GM23338 (cell line): ENCODE measurements at regions not wholly inside any gene's neighbourhood (a gene's known extent, or its start where the extent isn't known, plus 50 kb on each side); places are given as distances from the start of the nearest gene placed in this dataset.

Source experiments
- ATAC-seq: fragments of 200-7000 bp; cut with Tn5 transposase; 3 replicates; pipeline ENCODE4 v1.9.1; 2020
- DNase-seq: peaks from one replicate; pipeline ENCODE4 v3.0.0-alpha.2; 2015; ENCODE audit warnings: low spot score
- H2AFZ ChIP-seq: fragments of 200-600 bp; sonication (generic); 2 replicates; pipeline ENCODE4 v1.8.0; 2016; ENCODE audit warnings: antibody characterized with exemption, mild to moderate bottlenecking, moderate library complexity
- H3F3A ChIP-seq: fragments of 200-600 bp; sonication (generic); replicated peaks from 2 replicates; pipeline ENCODE4 v1.8.0; 2017; ENCODE audit warnings: antibody characterized with exemption, mixed run types, low read depth
- H3K27ac ChIP-seq: fragments of 200-600 bp; sonication (generic); 2 replicates; pipeline ENCODE4 v1.6.1; 2016; ENCODE audit warnings: low read depth
- H3K27me3 ChIP-seq: fragments of 200-600 bp; sonication (generic); 2 replicates; pipeline ENCODE4 v1.8.0; 2016; ENCODE audit warnings: mild to moderate bottlenecking, mixed run types, moderate library complexity; ENCODE audit not compliant: insufficient read depth
- H3K36me3 ChIP-seq: fragments of 200-600 bp; sonication (generic); 2 replicates; pipeline ENCODE4 v1.8.0; 2016; ENCODE audit warnings: mild to moderate bottlenecking; ENCODE audit not compliant: insufficient read depth
- H3K4me1 ChIP-seq: fragments of 200-600 bp; sonication (generic); 2 replicates; pipeline ENCODE4 v1.8.0; 2016; ENCODE audit warnings: mild to moderate bottlenecking, moderate library complexity; ENCODE audit not compliant: insufficient read depth
- H3K4me2 ChIP-seq: fragments of 200-600 bp; sonication (generic); 2 replicates; pipeline ENCODE4 v1.7.1; 2017; ENCODE audit warnings: mixed run types
- H3K4me3 ChIP-seq: fragments of 200-600 bp; sonication (generic); 2 replicates; pipeline ENCODE4 v1.6.1; 2016; ENCODE audit warnings: mixed run types
- H3K79me2 ChIP-seq: fragments of 200-600 bp; sonication (generic); replicated peaks from 2 replicates; pipeline ENCODE4 v1.8.0; 2017; ENCODE audit warnings: mild to moderate bottlenecking; ENCODE audit not compliant: insufficient read depth
- H3K9me2 ChIP-seq: fragments of 200-600 bp; sonication (generic); 2 replicates; pipeline ENCODE4 v1.8.0; 2017; ENCODE audit not compliant: insufficient read depth
- H4K20me1 ChIP-seq: fragments of 200-600 bp; sonication (generic); replicated peaks from 2 replicates; pipeline ENCODE4 v1.8.0; 2017; ENCODE audit warnings: mild to moderate bottlenecking; ENCODE audit not compliant: insufficient read depth
- H3K27ac Mint-ChIP-seq: 2 replicates; pipeline ENCODE4 v1.8.0; 2020; ENCODE audit warnings: inconsistent platforms, mild to moderate bottlenecking, moderate library complexity, mixed read lengths
- H3K27me3 Mint-ChIP-seq: 3 replicates; pipeline ENCODE4 v1.8.0; 2022; ENCODE audit warnings: low read depth, mild to moderate bottlenecking, moderate library complexity, mixed read lengths, inconsistent platforms; ENCODE audit not compliant: insufficient read depth, poor library complexity
- H3K36me3 Mint-ChIP-seq: 3 replicates; pipeline ENCODE4 v1.8.0; 2021; ENCODE audit warnings: low read depth, mild to moderate bottlenecking, inconsistent platforms, moderate library complexity, mixed read lengths
- H3K4me1 Mint-ChIP-seq: 3 replicates; pipeline ENCODE4 v1.8.0; 2020; ENCODE audit warnings: mild to moderate bottlenecking, inconsistent platforms, mixed read lengths
- H3K4me3 Mint-ChIP-seq: 3 replicates; pipeline ENCODE4 v1.8.0; 2021; ENCODE audit warnings: moderate library complexity, mild to moderate bottlenecking, inconsistent platforms, mixed read lengths
- H3K9me3 Mint-ChIP-seq: 3 replicates; pipeline ENCODE4 v1.8.0; 2020; ENCODE audit warnings: moderate library complexity, mild to moderate bottlenecking, inconsistent platforms, mixed read lengths
- ETS1 ChIP-seq: IDR thresholded peaks from 2 replicates; pipeline ENCODE4 v1.6.1; 2016; ENCODE audit warnings: antibody characterized with exemption
- EZH2phosphoT487 ChIP-seq: fragments of 200-600 bp; sonication (generic); IDR thresholded peaks from one replicate; pipeline ENCODE4 v1.8.1; 2018; ENCODE audit warnings: antibody characterized with exemption; ENCODE audit not compliant: unreplicated experiment
- ZNF114 ChIP-seq: fragments of 250-450 bp; sonication (Bioruptor Pico); IDR thresholded peaks from 2 replicates; pipeline ENCODE4 v1.5.0; 2020; ENCODE audit warnings: mild to moderate bottlenecking, moderate library complexity
- ZNF462 ChIP-seq: fragments of 250-450 bp; sonication (Bioruptor Pico); IDR thresholded peaks from 2 replicates; pipeline ENCODE4 v1.5.0; 2020; ENCODE audit warnings: mild to moderate bottlenecking, moderate library complexity
- TF ChIP-seq, protein P1 (sequence below): IDR thresholded peaks from one replicate; pipeline ENCODE4 v1.6.1; 2018; ENCODE audit warnings: antibody characterized with exemption; ENCODE audit not compliant: unreplicated experiment

- Histone ChIP-seq H3K79me2 (no peaks in the 10 kb centered on the region), H3K36me3 (no peaks in the 10 kb centered on the region), H4K20me1 (no peaks in the 10 kb centered on the region), H3K9me2 (no peaks in the 10 kb centered on the region), H3K4me3 (no peak overlapping the region), H3K27me3 (no peaks in the 10 kb centered on the region), H3K4me2 (no peak overlapping the region), H2AFZ (no peak overlapping the region), H3K27ac (no peak overlapping the region), H3K4me1 (peaks cover 10% of the 10 kb centered on the region; the same call in 1 of the 2 replicates), H3F3A (no peaks in the 10 kb centered on the region)
- no peak overlapping the region for H3K27ac Mint-ChIP-seq
- no peak for DNase-seq
- no peaks in the 10 kb centered on the region for H3K36me3 Mint-ChIP-seq
- TF ChIP-seq ZNF114 (CRISPR knock-in tag) (no peak), EZH2phosphoT487 (no peak), ZNF462 (CRISPR knock-in tag) (no peak), ETS1 (no peak)
- TF ChIP-seq, protein P1, sequence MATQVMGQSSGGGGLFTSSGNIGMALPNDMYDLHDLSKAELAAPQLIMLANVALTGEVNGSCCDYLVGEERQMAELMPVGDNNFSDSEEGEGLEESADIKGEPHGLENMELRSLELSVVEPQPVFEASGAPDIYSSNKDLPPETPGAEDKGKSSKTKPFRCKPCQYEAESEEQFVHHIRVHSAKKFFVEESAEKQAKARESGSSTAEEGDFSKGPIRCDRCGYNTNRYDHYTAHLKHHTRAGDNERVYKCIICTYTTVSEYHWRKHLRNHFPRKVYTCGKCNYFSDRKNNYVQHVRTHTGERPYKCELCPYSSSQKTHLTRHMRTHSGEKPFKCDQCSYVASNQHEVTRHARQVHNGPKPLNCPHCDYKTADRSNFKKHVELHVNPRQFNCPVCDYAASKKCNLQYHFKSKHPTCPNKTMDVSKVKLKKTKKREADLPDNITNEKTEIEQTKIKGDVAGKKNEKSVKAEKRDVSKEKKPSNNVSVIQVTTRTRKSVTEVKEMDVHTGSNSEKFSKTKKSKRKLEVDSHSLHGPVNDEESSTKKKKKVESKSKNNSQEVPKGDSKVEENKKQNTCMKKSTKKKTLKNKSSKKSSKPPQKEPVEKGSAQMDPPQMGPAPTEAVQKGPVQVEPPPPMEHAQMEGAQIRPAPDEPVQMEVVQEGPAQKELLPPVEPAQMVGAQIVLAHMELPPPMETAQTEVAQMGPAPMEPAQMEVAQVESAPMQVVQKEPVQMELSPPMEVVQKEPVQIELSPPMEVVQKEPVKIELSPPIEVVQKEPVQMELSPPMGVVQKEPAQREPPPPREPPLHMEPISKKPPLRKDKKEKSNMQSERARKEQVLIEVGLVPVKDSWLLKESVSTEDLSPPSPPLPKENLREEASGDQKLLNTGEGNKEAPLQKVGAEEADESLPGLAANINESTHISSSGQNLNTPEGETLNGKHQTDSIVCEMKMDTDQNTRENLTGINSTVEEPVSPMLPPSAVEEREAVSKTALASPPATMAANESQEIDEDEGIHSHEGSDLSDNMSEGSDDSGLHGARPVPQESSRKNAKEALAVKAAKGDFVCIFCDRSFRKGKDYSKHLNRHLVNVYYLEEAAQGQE: no peak
- peaks cover 27% of the 10 kb centered on the region for H3K27me3 Mint-ChIP-seq
- no peak for ATAC-seq
- H3K9me3 Mint-ChIP-seq: no peaks in the 10 kb centered on the region; the same call in 2 of the 3 replicates
- H3K4me3 Mint-ChIP-seq: no peak overlapping the region
- H3K4me1 Mint-ChIP-seq: peaks cover 23% of the 10 kb centered on the region
Measured at GRCh38 chr10:78909221-78909620, 159.5 kb upstream of the ZMIZ1 start.
